AG04450 (cell line): ENCODE measurements at regions not wholly inside any gene's neighbourhood (a gene's known extent, or its start where the extent isn't known, plus 50 kb on each side); places are given as distances from the start of the nearest gene placed in this dataset.

Experiments
- CTCF ChIA-PET: fragments of 300-600, 350-600 bp; formaldehyde crosslinking; extraction: SDS; loops from one replicate; lab custom pipeline; 2022; ENCODE audit warnings: antibody characterized with exemption, inconsistent platforms; lab: Charles Lee
- POLR2A ChIA-PET: fragments of 350-600 bp; formaldehyde crosslinking; extraction: SDS; loops from one replicate; lab custom pipeline; 2021; ENCODE audit warnings: antibody characterized with exemption, inconsistent platforms; lab: Yijun Ruan, JAX
- DNase-seq: peaks from one replicate; pipeline ENCODE4 v3.0.0-alpha.2; 2011; ENCODE audit warnings: low read depth, low spot score
- H3K27ac ChIP-seq: one replicate; pipeline ENCODE4 v1.5.1; 2012; ENCODE audit warnings: low read depth, low read length, control low read depth
- H3K27me3 ChIP-seq: one replicate; pipeline ENCODE4 v1.6.0; 2012; ENCODE audit warnings: low read length; ENCODE audit not compliant: control insufficient read depth, insufficient read depth
- H3K4me3 ChIP-seq: 2 replicates; pipeline ENCODE4 v1.5.1; 2011; ENCODE audit warnings: mild to moderate bottlenecking, low read depth, low read length, control low read depth
- H3K9me3 ChIP-seq: 2 replicates; pipeline ENCODE4 v1.5.1; 2012; ENCODE audit warnings: low read length; ENCODE audit not compliant: control insufficient read depth, insufficient read depth
- CTCF ChIP-seq: IDR thresholded peaks from 2 replicates; pipeline ENCODE4 v1.5.1; 2011; ENCODE audit warnings: low read depth, low read length, control low read depth, inconsistent platforms

GRCh38 chr5:74991522-74991921 is 60.8 kb downstream of the GCNT4 start:
- H3K27ac ChIP-seq, result no peak overlapping the region
- no peak for TF ChIP-seq CTCF
- DNase-seq, result no peak
- peaks cover 2% of the 10 kb centered on the region for H3K27me3 ChIP-seq
- no peak overlapping the region for H3K4me3 ChIP-seq
- H3K9me3 ChIP-seq, result no peaks in the 10 kb centered on the region
- CTCF ChIA-PET, result no interaction called here
- POLR2A ChIA-PET, result no interaction called here

- no peak for TF ChIP-seq CTCF
- H3K27ac ChIP-seq, result no peak overlapping the region
- no peaks in the 10 kb centered on the region for H3K9me3 ChIP-seq
- no peak for DNase-seq
- H3K27me3 ChIP-seq, result peaks cover 2% of the 10 kb centered on the region
- no peak overlapping the region for H3K4me3 ChIP-seq
- CTCF ChIA-PET, result no interaction called here
- POLR2A ChIA-PET, result no interaction called here
Measured at GRCh38 chr5:74990194-74990593, 62.2 kb downstream of the GCNT4 start.

- CTCF ChIA-PET, result no interaction called here
- Histone ChIP-seq H3K4me3 (no peak overlapping the region), H3K9me3 (no peaks in the 10 kb centered on the region), H3K27ac (no peak overlapping the region), H3K27me3 (peaks cover 2% of the 10 kb centered on the region)
- POLR2A ChIA-PET, result no interaction called here
- DNase-seq, result no peak
- TF ChIP-seq CTCF, result no peak
Measured at GRCh38 chr5:74988273-74988983, 63.9 kb downstream of the GCNT4 start.

GRCh38 chr5:74978345-74978744 is 74.0 kb downstream of the GCNT4 start:
- ChIA-PET CTCF (no interaction called here), POLR2A (no interaction called here)
- Histone ChIP-seq H3K4me3 (no peak overlapping the region), H3K27ac (no peak overlapping the region), H3K27me3 (peaks cover 2% of the 10 kb centered on the region), H3K9me3 (no peaks in the 10 kb centered on the region; the same call in 1 of the 2 replicates)
- no peak for DNase-seq
- TF ChIP-seq CTCF, result no peak

GRCh38 chr5:74977471-74977870 is 74.9 kb downstream of the GCNT4 start:
- ChIA-PET POLR2A (no interaction called here), CTCF (no interaction called here)
- Histone ChIP-seq H3K9me3 (no peaks in the 10 kb centered on the region; the same call in 1 of the 2 replicates), H3K27me3 (peaks cover 2% of the 10 kb centered on the region), H3K27ac (no peak overlapping the region), H3K4me3 (no peak overlapping the region)
- DNase-seq, result no peak
- TF ChIP-seq CTCF, result no peak
